H1 (cell line): ENCODE measurements at regions not wholly inside any gene's neighbourhood (a gene's known extent, or its start where the extent isn't known, plus 50 kb on each side); places are given as distances from the start of the nearest gene placed in this dataset.

ENCODE experiments used
- CTCF ChIA-PET: fragments of 300-600 bp; sonication (Branson Sonifier 250); formaldehyde crosslinking; loops from one replicate; lab custom pipeline; 2021; ENCODE audit not compliant: partially characterized antibody; lab: Charles Lee
- POLR2A ChIA-PET: fragments of 300-600 bp; sonication (Branson Sonifier 250); formaldehyde crosslinking; loops from one replicate; lab custom pipeline; 2021; ENCODE audit warnings: inconsistent platforms; ENCODE audit not compliant: partially characterized antibody; lab: Charles Lee
- DNase-seq, 2 experiments: peaks; one replicate each; pipeline versions ENCODE4 v3.0.0 to v3.0.0-alpha.2; 2010 to 2022; ENCODE audit warnings: low spot score in 2 of 2, low read depth in 1 of 2, mixed read lengths in 1 of 2
- FAIRE-seq: peaks from 2 replicates; lab custom pipeline; 2011; peaks lifted over from hg19 to GRCh38; lab: Jason Lieb, UNC
- H2AFZ ChIP-seq: 2 replicates; pipeline ENCODE4 v1.8.1; 2012; ENCODE audit warnings: low read length, inconsistent platforms
- H2AK5ac ChIP-seq: 2 replicates; pipeline ENCODE4 v1.6.1; 2013; ENCODE audit warnings: low read depth, low read length
- H2BK120ac ChIP-seq: replicated peaks from 2 replicates; pipeline ENCODE3; 2013; ENCODE audit warnings: low read depth, low read length, inconsistent platforms
- H2BK12ac ChIP-seq: 2 replicates; pipeline ENCODE4 v1.6.1; 2013; ENCODE audit warnings: low read depth, low read length
- H2BK15ac ChIP-seq: 2 replicates; pipeline ENCODE4 v1.6.1; 2013; ENCODE audit warnings: low read length
- H2BK20ac ChIP-seq: 2 replicates; pipeline ENCODE4 v1.6.1; 2013; ENCODE audit warnings: low read length
- H2BK5ac ChIP-seq: 2 replicates; pipeline ENCODE4 v1.6.1; 2013; ENCODE audit warnings: low read depth, low read length
- H3K14ac ChIP-seq: 2 replicates; pipeline ENCODE4 v1.6.1; 2013; ENCODE audit warnings: inconsistent platforms; ENCODE audit not compliant: insufficient read length
- H3K18ac ChIP-seq: 2 replicates; pipeline ENCODE4 v1.6.1; 2013; ENCODE audit warnings: low read length; ENCODE audit errors: extremely low read depth
- H3K23ac ChIP-seq: 2 replicates; pipeline ENCODE4 v1.6.1; 2013; ENCODE audit warnings: inconsistent platforms; ENCODE audit not compliant: insufficient read length
- H3K23me2 ChIP-seq: 2 replicates; pipeline ENCODE4 v1.6.1; 2013; ENCODE audit warnings: low read depth, low read length
- H3K27ac ChIP-seq: 2 replicates; pipeline ENCODE4 v1.6.1; 2011; ENCODE audit warnings: low read depth, low read length, inconsistent platforms
- H3K27me3 ChIP-seq, 4 experiments: replicated peaks in 1 of 4; 1 replicate in 1 of 4; 2 replicates in 3 of 4; pipeline versions ENCODE4 v1.6.1 to v1.8.1; 2011 to 2013; ENCODE audit warnings: low read length in 3 of 4, mild to moderate bottlenecking in 3 of 4, inconsistent platforms in 2 of 4, mixed read lengths in 2 of 4, moderate library complexity in 1 of 4; ENCODE audit not compliant: control insufficient read depth in 3 of 4, insufficient read depth in 3 of 4; ENCODE audit errors: extremely low read depth in 1 of 4
- H3K36me3 ChIP-seq, 4 experiments: 2 replicates each; pipeline versions ENCODE4 v1.6.1 to v1.8.1; 2011 to 2013; ENCODE audit warnings: mild to moderate bottlenecking in 4 of 4, low read length in 3 of 4, moderate library complexity in 2 of 4, control low read depth in 1 of 4, inconsistent platforms in 1 of 4; ENCODE audit not compliant: insufficient read depth in 4 of 4, control insufficient read depth in 2 of 4
- H3K4ac ChIP-seq: replicated peaks from 2 replicates; pipeline ENCODE3; 2013; ENCODE audit warnings: low read length, low read depth, mixed read lengths, inconsistent platforms; ENCODE audit not compliant: insufficient read length
- H3K4me1 ChIP-seq, 4 experiments: replicated peaks in 1 of 4; 1 replicate in 1 of 4; 2 replicates in 3 of 4; pipeline versions ENCODE4 v1.6.1 to v1.8.1; 2011 to 2013; ENCODE audit warnings: low read length in 3 of 4, inconsistent platforms in 2 of 4, mixed read lengths in 1 of 4; ENCODE audit not compliant: insufficient read depth in 4 of 4, control insufficient read depth in 3 of 4
- H3K4me2 ChIP-seq, 2 experiments: 2 replicates each; pipeline versions ENCODE4 v1.6.1 to v1.8.1; 2011 to 2013; ENCODE audit warnings: low read depth in 2 of 2, low read length in 2 of 2, control low read depth in 1 of 2, inconsistent platforms in 1 of 2, mild to moderate bottlenecking in 1 of 2; ENCODE audit not compliant: insufficient read depth in 1 of 2
- H3K4me3 ChIP-seq, 4 experiments: fragments of 200-600, 300-600 bp in 1 of 4; sonication (generic), shearing (Covaris generic), sonication (Bioruptor Twin) in 1 of 4; 2 replicates each; pipeline versions ENCODE4 v1.5.1 to v1.8.1; 2011 to 2016; ENCODE audit warnings: low read length in 4 of 4, low read depth in 3 of 4, control low read depth in 2 of 4, inconsistent platforms in 2 of 4, mild to moderate bottlenecking in 2 of 4, mixed read lengths in 1 of 4, moderate library complexity in 1 of 4; ENCODE audit not compliant: insufficient read depth in 2 of 4; ENCODE audit errors: extremely low read depth in 1 of 4
- H3K56ac ChIP-seq: replicated peaks from 2 replicates; pipeline ENCODE3; 2013; ENCODE audit warnings: low read depth, mild to moderate bottlenecking, mixed read lengths, low read length, inconsistent platforms; ENCODE audit not compliant: insufficient read length
- H3K79me1 ChIP-seq: 2 replicates; pipeline ENCODE4 v1.6.1; 2013; ENCODE audit warnings: low read depth, low read length, control low read depth
- H3K79me2 ChIP-seq, 2 experiments: 2 replicates each; pipeline versions ENCODE4 v1.6.1 to v1.8.1; 2012 to 2013; ENCODE audit warnings: low read length in 2 of 2, mild to moderate bottlenecking in 2 of 2, inconsistent platforms in 1 of 2; ENCODE audit not compliant: insufficient read depth in 2 of 2, control insufficient read depth in 1 of 2
- H3K9ac ChIP-seq, 4 experiments: replicated peaks in 1 of 4; 1 replicate in 1 of 4; 2 replicates in 3 of 4; pipeline versions ENCODE4 v1.6.1 to v1.8.1; 2011 to 2013; ENCODE audit warnings: low read depth in 3 of 4, low read length in 3 of 4, control low read depth in 2 of 4, mild to moderate bottlenecking in 2 of 4, moderate library complexity in 2 of 4, inconsistent platforms in 1 of 4; ENCODE audit errors: extremely low read depth in 1 of 4
- H3K9me3 ChIP-seq, 2 experiments: 2 replicates each; pipeline versions ENCODE4 v1.6.1 to v1.8.1; 2012 to 2013; ENCODE audit warnings: mild to moderate bottlenecking in 2 of 2, moderate library complexity in 2 of 2, control low read depth in 1 of 2, inconsistent platforms in 1 of 2, low read depth in 1 of 2, low read length in 1 of 2, mixed read lengths in 1 of 2; ENCODE audit not compliant: insufficient read depth in 2 of 2
- H4K20me1 ChIP-seq, 2 experiments: replicated peaks in 1 of 2; 2 replicates each; pipeline versions ENCODE3 to v1.8.1; 2011 to 2013; ENCODE audit warnings: inconsistent platforms in 2 of 2, low read length in 2 of 2, mild to moderate bottlenecking in 1 of 2; ENCODE audit not compliant: insufficient read depth in 2 of 2, control insufficient read depth in 1 of 2
- H4K5ac ChIP-seq: 2 replicates; pipeline ENCODE4 v1.6.1; 2013; ENCODE audit warnings: low read length, low read depth, mixed read lengths, inconsistent platforms; ENCODE audit not compliant: insufficient read length
- H4K8ac ChIP-seq: 2 replicates; pipeline ENCODE4 v1.8.0; 2013; ENCODE audit warnings: mild to moderate bottlenecking, moderate library complexity, low read length, inconsistent platforms; ENCODE audit not compliant: insufficient read depth; ENCODE audit errors: extremely low read depth
- H4K91ac ChIP-seq: replicated peaks from 2 replicates; pipeline ENCODE3; 2013; ENCODE audit warnings: low read length, mixed read lengths, inconsistent platforms; ENCODE audit not compliant: insufficient read length
- BRCA1 ChIP-seq: IDR thresholded peaks from 2 replicates; pipeline ENCODE4 v1.6.1; 2012; ENCODE audit warnings: low read depth, low read length, improper control_type of control experiment
- CBX8 ChIP-seq: fragments of 300-800, 300-1000 bp; sonication (generic); IDR thresholded peaks from 2 replicates; pipeline ENCODE4 v1.7.1; 2016; ENCODE audit warnings: low read depth, low read length, borderline replicate concordance
- HDAC2 ChIP-seq, 2 experiments: fragments of 300-600 bp in 1 of 2; sonication (generic) in 1 of 2; IDR thresholded peaks; 2 replicates each; pipeline ENCODE4 v1.6.1; 2011 to 2012; ENCODE audit warnings: low read depth in 2 of 2, low read length in 2 of 2, mild to moderate bottlenecking in 2 of 2, moderate library complexity in 2 of 2, borderline replicate concordance in 1 of 2, inconsistent platforms in 1 of 2
- KDM1A ChIP-seq: fragments of 200-600, 300-600 bp; sonication (generic); IDR thresholded peaks from 2 replicates; pipeline ENCODE4 v1.7.1; 2016; ENCODE audit warnings: mild to moderate bottlenecking, low read length, borderline replicate concordance
- MAFK ChIP-seq: IDR thresholded peaks from 2 replicates; pipeline ENCODE4 v1.6.1; 2012; ENCODE audit warnings: low read depth, mild to moderate bottlenecking, improper control_type of control experiment, low read length
- NANOG ChIP-seq: IDR thresholded peaks from 2 replicates; pipeline ENCODE4 v1.6.1; 2011; ENCODE audit warnings: low read length, low read depth, mild to moderate bottlenecking, inconsistent platforms; ENCODE audit not compliant: insufficient read depth, poor library complexity, severe bottlenecking
- POLR2AphosphoS5 ChIP-seq: IDR thresholded peaks from 2 replicates; pipeline ENCODE4 v1.6.1; 2011; ENCODE audit warnings: low read depth, low read length
- RBBP5 ChIP-seq: IDR thresholded peaks from 2 replicates; pipeline ENCODE4 v1.7.1; 2012; ENCODE audit warnings: low read depth, mild to moderate bottlenecking, inconsistent platforms, low read length, moderate library complexity, borderline replicate concordance
- RNF2 ChIP-seq: fragments of 200-900, 300-1000 bp; sonication (generic); IDR thresholded peaks from 2 replicates; pipeline ENCODE4 v1.7.1; 2016; ENCODE audit warnings: borderline replicate concordance, low read depth, mild to moderate bottlenecking, antibody characterized with exemption, low read length; ENCODE audit not compliant: poor library complexity, severe bottlenecking; ENCODE audit errors: missing control alignments
- SP1 ChIP-seq: IDR thresholded peaks from 2 replicates; pipeline ENCODE4 v1.6.1; 2011; ENCODE audit warnings: low read depth, low read length
- YY1 ChIP-seq: IDR thresholded peaks from 2 replicates; pipeline ENCODE4 v1.6.1; 2011; ENCODE audit warnings: low read depth, mild to moderate bottlenecking, low read length
- WGBS, 2 experiments: shearing (Covaris generic) in 1 of 2; methylation state at CpG; one replicate each; pipeline versions ENCODE4 v1.1.6 to v1.1.7; 2013 to 2015; ENCODE audit warnings: low lambda C conversion rate in 2 of 2, mixed read lengths in 2 of 2, inconsistent platforms in 1 of 2, low coverage in 1 of 2, missing lambda C conversion rate in 1 of 2; ENCODE audit not compliant: insufficient replicate concordance in 2 of 2, insufficient coverage in 1 of 2, insufficient read length in 1 of 2; ENCODE audit errors: extremely low coverage in 1 of 2, missing lambda C conversion rate in 1 of 2; 5-methylcytosine and 5-hydroxymethylcytosine counted together
- TF ChIP-seq, protein P1 (sequence below): IDR thresholded peaks from 2 replicates; pipeline ENCODE4 v1.6.1; 2012; ENCODE audit warnings: inconsistent platforms

DNA sequence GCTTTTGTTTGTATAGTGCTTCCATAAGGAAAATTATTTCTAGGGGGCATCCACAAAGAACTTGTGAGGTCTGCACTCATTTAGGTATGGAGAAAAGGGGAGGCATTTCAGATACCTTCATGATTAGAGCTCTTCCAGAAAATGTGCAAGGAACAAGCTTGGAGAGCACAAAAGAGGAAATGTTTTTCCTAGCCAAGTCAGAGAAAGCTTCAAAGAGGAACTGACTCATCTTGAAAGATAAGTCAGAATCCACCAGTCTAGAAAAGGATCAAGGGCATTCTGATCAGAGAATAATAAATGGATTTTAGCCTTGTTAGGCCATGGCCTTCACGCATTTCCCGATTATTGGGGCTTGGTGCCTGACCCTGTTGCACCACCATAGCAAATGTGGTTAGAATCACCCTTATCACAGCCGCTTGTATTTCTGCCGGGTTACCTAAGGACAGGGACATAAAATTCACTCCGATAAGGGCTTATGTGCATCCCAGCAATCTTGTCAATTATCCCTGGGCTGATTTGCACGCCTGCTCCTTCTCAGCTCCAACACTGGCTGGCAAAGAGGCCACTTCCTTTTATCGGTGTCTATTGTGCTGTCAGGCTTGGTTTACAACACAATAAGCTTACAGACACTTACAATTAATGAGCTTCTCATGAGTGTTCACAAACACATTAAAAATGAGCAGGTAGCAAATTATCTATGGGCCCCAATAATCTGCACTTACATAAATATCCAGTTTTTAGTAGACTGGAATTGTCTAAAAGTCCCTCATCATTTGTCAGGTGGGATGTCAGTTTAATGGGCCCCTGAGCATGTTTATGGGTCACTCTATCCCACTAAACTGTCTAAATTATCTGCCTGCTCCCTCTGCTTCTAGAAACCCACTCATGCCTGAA is 613.5 kb downstream of the SOX6 start:
- no peak overlapping the region for H2BK5ac ChIP-seq
- H3K27ac ChIP-seq, result no peak overlapping the region
- no peaks in the 10 kb centered on the region for H3K4me1 ChIP-seq
- no peak overlapping the region for H3K14ac ChIP-seq
- DNase-seq (no peak), FAIRE-seq (no peak)
- TF ChIP-seq SP1, result no peak
- TF ChIP-seq POLR2AphosphoS5, result no peak
- TF ChIP-seq YY1, result no peak
- no peak for TF ChIP-seq RBBP5
- TF ChIP-seq BRCA1, result no peak
- no peak for TF ChIP-seq HDAC2 (IDR thresholded peaks at IDR 0.05; ENCODE audit: borderline replicate concordance in 1 of 2, low read depth in 2 of 2, low read length in 2 of 2)
- no peak for TF ChIP-seq NANOG
- TF ChIP-seq RNF2, result no peak
- TF ChIP-seq MAFK, result no peak
- TF ChIP-seq CBX8, result no peak
- TF ChIP-seq, protein P1, sequence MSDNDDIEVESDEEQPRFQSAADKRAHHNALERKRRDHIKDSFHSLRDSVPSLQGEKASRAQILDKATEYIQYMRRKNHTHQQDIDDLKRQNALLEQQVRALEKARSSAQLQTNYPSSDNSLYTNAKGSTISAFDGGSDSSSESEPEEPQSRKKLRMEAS, result no peak
- TF ChIP-seq KDM1A, result no peak
- no peaks in the 10 kb centered on the region for H4K20me1 ChIP-seq
- no peak overlapping the region for H3K4me3 ChIP-seq
- ChIA-PET CTCF (interaction anchor here (0.7 to 1.5 kb wide), 3 partner anchors 9 to 126 kb away, joined by 3 read pairs; no protein-coding TSS in a partner anchor), POLR2A (no interaction called here)
- no peak overlapping the region for H4K8ac ChIP-seq
- H3K36me3 ChIP-seq, result no peaks in the 10 kb centered on the region
- no peak overlapping the region for H2BK12ac ChIP-seq
- no peak overlapping the region for H3K18ac ChIP-seq
- no peak overlapping the region for H4K91ac ChIP-seq
- H3K56ac ChIP-seq, result no peak overlapping the region
- H2BK15ac ChIP-seq, result no peak overlapping the region
- H3K27me3 ChIP-seq, result no peaks in the 10 kb centered on the region
- no peaks in the 10 kb centered on the region for H3K79me1 ChIP-seq
- peaks cover 0 to 3% of the 10 kb centered on the region in 2 experiments; a peak in 1 of 4 replicates for H3K9me3 ChIP-seq
- no peak overlapping the region for H3K4me2 ChIP-seq
- no peak overlapping the region for H3K4ac ChIP-seq
- H3K23ac ChIP-seq, result no peak overlapping the region
- H4K5ac ChIP-seq, result no peak overlapping the region
- no peak overlapping the region for H2AK5ac ChIP-seq
- H3K9ac ChIP-seq, result no peak overlapping the region
- no peak overlapping the region for H2BK120ac ChIP-seq
- H2BK20ac ChIP-seq, result no peak overlapping the region
- WGBS, 2 experiments, result 84% methylated on average over 7 of the region's 7 CpGs; no CpG with 5 or more reads in 1 of the 2 experiments
- no peaks in the 10 kb centered on the region for H3K79me2 ChIP-seq
- no peaks in the 10 kb centered on the region; the same call in 1 of the 2 replicates for H3K23me2 ChIP-seq
- no peak overlapping the region for H2AFZ ChIP-seq
